ENCODE measurements at regions not wholly inside any gene's neighbourhood (a gene's known extent, or its start where the extent isn't known, plus 50 kb on each side); places are given as distances from the start of the nearest gene placed in this dataset.

DNA sequence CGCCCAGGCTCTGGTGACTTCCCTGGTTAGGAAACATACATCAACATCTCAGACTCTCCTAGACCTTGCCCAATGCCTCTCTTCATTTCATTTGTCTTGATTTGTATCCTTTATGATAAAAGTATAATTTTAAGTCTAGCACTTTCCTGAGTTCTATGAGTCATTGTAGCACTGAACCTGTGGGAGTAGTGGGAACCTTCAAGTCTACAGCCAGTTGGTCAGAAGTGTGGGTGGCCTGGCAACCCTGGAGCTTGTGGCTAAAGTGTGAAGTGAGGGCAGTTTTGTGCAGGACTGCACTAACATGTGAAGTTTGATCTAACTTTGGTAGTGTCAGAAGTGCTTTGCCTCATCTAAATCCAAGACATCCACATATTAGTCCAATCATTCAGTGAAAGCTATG lies 259.3 kb upstream of the IGFBP7 start:
- TF ChIP-seq, protein P1, sequence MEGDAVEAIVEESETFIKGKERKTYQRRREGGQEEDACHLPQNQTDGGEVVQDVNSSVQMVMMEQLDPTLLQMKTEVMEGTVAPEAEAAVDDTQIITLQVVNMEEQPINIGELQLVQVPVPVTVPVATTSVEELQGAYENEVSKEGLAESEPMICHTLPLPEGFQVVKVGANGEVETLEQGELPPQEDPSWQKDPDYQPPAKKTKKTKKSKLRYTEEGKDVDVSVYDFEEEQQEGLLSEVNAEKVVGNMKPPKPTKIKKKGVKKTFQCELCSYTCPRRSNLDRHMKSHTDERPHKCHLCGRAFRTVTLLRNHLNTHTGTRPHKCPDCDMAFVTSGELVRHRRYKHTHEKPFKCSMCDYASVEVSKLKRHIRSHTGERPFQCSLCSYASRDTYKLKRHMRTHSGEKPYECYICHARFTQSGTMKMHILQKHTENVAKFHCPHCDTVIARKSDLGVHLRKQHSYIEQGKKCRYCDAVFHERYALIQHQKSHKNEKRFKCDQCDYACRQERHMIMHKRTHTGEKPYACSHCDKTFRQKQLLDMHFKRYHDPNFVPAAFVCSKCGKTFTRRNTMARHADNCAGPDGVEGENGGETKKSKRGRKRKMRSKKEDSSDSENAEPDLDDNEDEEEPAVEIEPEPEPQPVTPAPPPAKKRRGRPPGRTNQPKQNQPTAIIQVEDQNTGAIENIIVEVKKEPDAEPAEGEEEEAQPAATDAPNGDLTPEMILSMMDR (IDR thresholded peaks at IDR 0.05; ENCODE audit: low read depth, low read length): no peak
- no peak overlapping the region for H3K4me3 ChIP-seq (ENCODE audit: low read depth, low read length)

DNA sequence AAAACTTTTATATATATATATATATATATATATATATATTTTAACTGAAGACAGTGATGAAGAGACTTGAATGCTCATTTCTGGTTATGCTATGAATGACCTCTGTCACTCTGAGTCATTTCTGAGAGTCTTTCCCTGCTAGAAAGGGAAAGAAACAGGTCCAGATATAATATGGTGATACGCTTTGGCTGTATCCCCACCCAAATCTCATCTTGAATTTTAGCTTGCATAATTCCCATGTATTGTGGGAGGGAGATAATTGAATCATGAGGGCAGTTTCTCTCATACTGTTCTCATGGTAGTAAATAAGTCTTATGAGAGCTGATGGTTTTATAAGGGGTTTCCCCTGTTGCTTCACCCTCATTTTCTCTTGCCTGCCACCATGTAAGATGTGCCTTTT lies 254.1 kb upstream of the IGFBP7 start:
- no peak overlapping the region for H3K4me3 ChIP-seq (ENCODE audit: low read depth, low read length)
- TF ChIP-seq, protein P1 (IDR thresholded peaks at IDR 0.05; ENCODE audit: low read depth, low read length): no peak

DNA sequence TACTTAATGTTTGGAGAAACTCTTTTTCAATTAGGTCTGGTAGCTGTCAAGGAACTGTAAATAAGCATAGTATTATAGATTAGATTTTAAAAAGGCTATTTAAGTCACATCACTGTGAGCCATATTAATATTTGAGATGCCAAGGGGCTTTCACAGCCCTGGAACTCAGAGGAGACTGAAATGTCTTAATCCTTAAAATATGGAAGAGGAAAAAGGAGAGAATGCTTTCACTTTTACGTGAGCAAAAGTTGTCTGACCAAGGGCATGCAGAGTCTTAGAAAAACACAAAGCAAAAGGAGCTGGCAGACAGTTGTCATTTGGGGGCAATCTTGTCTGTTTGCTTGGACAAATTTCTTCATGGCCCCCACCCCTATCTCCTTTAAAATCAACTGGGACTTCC lies 253.2 kb upstream of the IGFBP7 start:
- TF ChIP-seq, protein P1 (IDR thresholded peaks at IDR 0.05; ENCODE audit: low read depth, low read length): no peak
- no peak overlapping the region for H3K4me3 ChIP-seq (ENCODE audit: low read depth, low read length)

DNA sequence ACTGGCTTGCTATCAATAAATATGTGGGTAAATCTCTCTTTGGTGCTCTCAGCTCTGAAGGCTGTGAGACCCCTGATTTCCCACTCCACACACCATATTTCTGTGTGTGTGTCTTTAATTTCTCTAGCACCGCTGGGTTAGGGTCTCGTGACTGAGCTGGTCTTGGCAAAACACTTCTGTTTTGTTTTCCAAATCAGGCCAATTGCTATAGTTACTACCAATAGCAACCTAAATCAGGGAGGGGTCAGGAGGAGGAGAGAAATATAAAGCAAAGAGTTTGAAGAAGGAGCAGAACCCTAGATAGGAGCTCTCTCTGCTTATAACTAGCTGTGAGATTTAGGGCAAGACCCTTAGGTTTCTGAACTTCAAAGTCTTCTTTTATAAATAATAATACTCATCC lies 250.5 kb upstream of the IGFBP7 start:
- TF ChIP-seq, protein P1 (IDR thresholded peaks at IDR 0.05; ENCODE audit: low read depth, low read length): no peak
- H3K4me3 ChIP-seq (ENCODE audit: low read depth, low read length): no peak overlapping the region

DNA sequence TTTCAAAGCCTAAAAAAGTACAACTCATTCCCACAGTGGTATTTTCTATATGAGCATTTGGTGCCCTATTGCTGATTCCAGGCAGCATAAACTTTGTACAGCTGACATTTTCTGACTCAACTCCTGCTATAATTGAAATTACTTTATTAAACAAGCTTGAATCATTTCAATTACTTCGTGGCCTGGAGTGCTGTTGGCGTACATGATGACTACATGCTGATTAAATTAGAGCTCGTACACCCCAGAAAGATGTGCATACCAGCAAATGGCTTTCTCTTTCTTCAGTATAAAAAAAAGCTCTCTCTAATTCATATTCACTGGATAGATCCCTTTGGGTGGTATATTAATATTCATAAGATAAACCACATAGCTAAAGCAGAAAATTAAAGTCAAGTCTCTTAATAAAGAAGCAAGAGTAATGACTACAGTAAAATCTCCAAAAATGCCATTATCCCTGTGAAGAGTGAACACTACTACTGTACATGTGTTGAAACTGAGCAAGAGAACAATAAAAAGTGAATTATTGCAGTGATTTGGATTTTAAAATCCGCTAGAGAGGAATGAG lies 245.0 kb upstream of the IGFBP7 start:
- TF ChIP-seq, protein P1 (IDR thresholded peaks at IDR 0.05; ENCODE audit: low read depth, low read length): no peak
- H3K4me3 ChIP-seq (ENCODE audit: low read depth, low read length): no peak overlapping the region

DNA sequence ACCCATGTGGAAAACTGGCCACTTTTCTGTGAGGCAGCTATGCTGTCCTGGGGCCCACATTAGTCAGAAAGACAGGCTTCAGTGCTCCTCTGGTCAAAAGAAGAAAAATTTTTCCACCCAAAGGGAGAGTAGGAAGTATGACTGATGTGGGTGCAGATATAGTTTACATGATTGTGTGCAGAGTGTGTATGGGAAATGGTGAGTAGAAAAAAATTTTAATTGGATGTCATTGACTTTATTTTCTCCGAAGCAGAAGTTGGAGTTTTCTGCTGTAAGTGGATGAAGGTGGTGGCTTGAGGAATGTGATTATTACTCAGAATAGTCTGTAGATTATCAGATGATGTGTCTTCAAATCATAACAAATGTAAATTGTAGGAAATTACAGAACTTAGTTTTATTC lies 241.5 kb upstream of the IGFBP7 start:
- TF ChIP-seq, protein P1 (IDR thresholded peaks at IDR 0.05; ENCODE audit: low read depth, low read length): no peak

DNA sequence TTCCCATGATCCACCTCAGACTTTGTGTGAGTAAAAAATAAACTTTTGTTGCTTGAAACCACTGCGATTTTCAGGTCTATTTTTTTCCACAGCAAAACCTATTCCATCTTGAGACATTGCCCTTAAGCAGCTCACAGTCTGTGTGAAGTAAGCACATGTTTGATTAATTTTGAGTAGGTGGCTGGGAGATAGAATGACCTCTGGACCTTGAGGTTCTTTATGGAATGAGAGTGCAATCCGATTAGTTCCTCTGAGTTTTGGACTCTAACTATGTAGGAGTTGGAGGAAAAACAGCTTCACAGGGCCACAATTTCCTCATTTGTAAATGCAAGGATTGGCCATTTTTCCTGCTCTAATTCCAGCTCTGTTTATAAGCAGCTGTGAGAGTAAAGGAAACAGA lies 234.1 kb upstream of the IGFBP7 start:
- no peak overlapping the region for H3K4me3 ChIP-seq (ENCODE audit: low read depth, low read length)

More for the DNA sequence above, 241.5 kb upstream of the IGFBP7 start:
- no peak overlapping the region for H3K4me3 ChIP-seq (ENCODE audit: low read depth, low read length)

More for the DNA sequence above, 234.1 kb upstream of the IGFBP7 start:
- TF ChIP-seq, protein P1 (IDR thresholded peaks at IDR 0.05; ENCODE audit: low read depth, low read length): no peak

Measured in WI38 (cell line).